A549 (cell line): ENCODE measurements at regions not wholly inside any gene's neighbourhood (a gene's known extent, or its start where the extent isn't known, plus 50 kb on each side); places are given as distances from the start of the nearest gene placed in this dataset.

ENCODE experiments used
- ATAC-seq, 2 experiments: fragments of 200-7000 bp in 1 of 2; fragments of >200 bp in 1 of 2; cut with Nextera tagmentation in 1 of 2; cut with Tn5 transposase in 1 of 2; 3 replicates each; pipeline versions ENCODE4 v1.8.0 to v1.9.1; 2018 to 2020; ENCODE audit warnings: mild to moderate bottlenecking in 1 of 2, moderate library complexity in 1 of 2
- CTCF ChIA-PET: fragments of 300-600 bp; sonication (Branson Sonifier 250); formaldehyde crosslinking; extraction: SDS; loops from one replicate; lab custom pipeline; 2021; ENCODE audit warnings: antibody characterized with exemption, inconsistent platforms; lab: Yijun Ruan, JAX
- POLR2A ChIA-PET: fragments of 350-600 bp; formaldehyde crosslinking; extraction: SDS; loops from one replicate; lab custom pipeline; 2021; ENCODE audit warnings: antibody characterized with exemption, inconsistent platforms; lab: Yijun Ruan, JAX
- DNase-seq, 2 experiments: peaks; one replicate each; pipeline versions ENCODE4 v3.0.0 to v3.0.0-alpha.2; 2011 to 2016; ENCODE audit warnings: low read depth in 1 of 2, low spot score in 1 of 2
- FAIRE-seq: peaks from 2 replicates; lab custom pipeline; 2011; peaks lifted over from hg19 to GRCh38; lab: Jason Lieb, UNC
- H3K27ac ChIP-seq, 2 experiments: fragments of >200 bp; sonication (Bioruptor Twin); formaldehyde crosslinking; 3 replicates each; pipeline ENCODE4 v1.5.1; 2016 to 2017
- H3K4me1 ChIP-seq: fragments of >200 bp; sonication (Bioruptor Twin); formaldehyde crosslinking; 3 replicates; pipeline ENCODE4 v1.6.1; 2016
- H3K4me2 ChIP-seq: fragments of >200 bp; sonication (Bioruptor Twin); formaldehyde crosslinking; 3 replicates; pipeline ENCODE4 v1.6.1; 2016
- H3K4me3 ChIP-seq: fragments of >200 bp; sonication (Bioruptor Twin); formaldehyde crosslinking; 3 replicates; pipeline ENCODE4 v1.5.1; 2016
- H3K9me3 ChIP-seq: fragments of >200 bp; sonication (Bioruptor Twin); formaldehyde crosslinking; 3 replicates; pipeline ENCODE4 v1.6.1; 2016
- ATOH8 ChIP-seq: fragments of 250-450 bp; sonication (Bioruptor Pico); IDR thresholded peaks from 2 replicates; pipeline ENCODE4 v1.5.0; 2020; ENCODE audit warnings: low read depth, mild to moderate bottlenecking, moderate library complexity
- BCL3 ChIP-seq: fragments of >200 bp; sonication (Bioruptor Twin); formaldehyde crosslinking; IDR thresholded peaks from 3 replicates; pipeline ENCODE4 v1.6.1; 2016
- CBX2 ChIP-seq: fragments of 200-600 bp; sonication (generic); IDR thresholded peaks from 2 replicates; pipeline ENCODE4 v1.6.1; 2016; ENCODE audit warnings: low read depth, mild to moderate bottlenecking, borderline replicate concordance
- CBX8 ChIP-seq: fragments of 200-600 bp; sonication (generic); IDR thresholded peaks from 2 replicates; pipeline ENCODE4 v1.6.1; 2016
- CHD2 ChIP-seq: fragments of 150-350 bp; IDR thresholded peaks from 2 replicates; pipeline ENCODE4 v1.6.1; 2014; ENCODE audit warnings: low read length; ENCODE audit not compliant: partially characterized antibody
- CHD4 ChIP-seq: fragments of 200-600 bp; sonication (generic); IDR thresholded peaks from 2 replicates; pipeline ENCODE4 v1.6.1; 2016; ENCODE audit warnings: antibody characterized with exemption, mild to moderate bottlenecking, borderline replicate concordance
- CTCF ChIP-seq: fragments of >200 bp; sonication (Bioruptor Twin); formaldehyde crosslinking; IDR thresholded peaks from 3 replicates; pipeline ENCODE4 v1.5.1; 2016
- EHF ChIP-seq: fragments of 250-450 bp; sonication (Bioruptor Pico); IDR thresholded peaks from 2 replicates; pipeline ENCODE4 v1.5.0; 2020; ENCODE audit warnings: mild to moderate bottlenecking
- ELK1 ChIP-seq: fragments of 150-350 bp; IDR thresholded peaks from 2 replicates; pipeline ENCODE4 v1.6.1; 2014; ENCODE audit warnings: low read depth, mild to moderate bottlenecking, low read length
- EP300 ChIP-seq, 2 experiments: fragments of >200 bp; sonication (Bioruptor Twin); formaldehyde crosslinking; IDR thresholded peaks; 2 replicates in 1 of 2; 3 replicates in 1 of 2; pipeline ENCODE4 v1.6.1; 2016 to 2017
- FOSB ChIP-seq: fragments of 250-450 bp; sonication (Bioruptor Pico); IDR thresholded peaks from 2 replicates; pipeline ENCODE4 v1.5.0; 2020; ENCODE audit warnings: mild to moderate bottlenecking, moderate library complexity
- FOSL2 ChIP-seq, 2 experiments: fragments of 450-650 bp in 1 of 2; fragments of >200 bp in 1 of 2; sonication (Bioruptor Twin) in 1 of 2; formaldehyde crosslinking; IDR thresholded peaks; 2 replicates each; pipeline versions ENCODE4 v1.5.0 to v1.6.1; 2016 to 2020; ENCODE audit warnings: mild to moderate bottlenecking in 1 of 2, moderate library complexity in 1 of 2
- GATA3 ChIP-seq: IDR thresholded peaks from 2 replicates; pipeline ENCODE4 v1.6.1; 2012; ENCODE audit warnings: borderline replicate concordance
- HDAC2 ChIP-seq: fragments of 200-600 bp; sonication (generic); IDR thresholded peaks from 2 replicates; pipeline ENCODE4 v1.6.1; 2016
- KDM5A ChIP-seq: fragments of 200-600 bp; sonication (generic); IDR thresholded peaks from 2 replicates; pipeline ENCODE4 v1.6.1; 2016; ENCODE audit warnings: antibody characterized with exemption, mild to moderate bottlenecking
- MAX ChIP-seq: IDR thresholded peaks from 2 replicates; pipeline ENCODE4 v1.6.1; 2012
- MAZ ChIP-seq: fragments of 150-350 bp; IDR thresholded peaks from 2 replicates; pipeline ENCODE4 v1.6.1; 2014; ENCODE audit warnings: antibody characterized with exemption, low read depth, low read length, borderline replicate concordance
- NFE2L2 ChIP-seq: fragments of 150-350 bp; conservative IDR thresholded peaks from 2 replicates; pipeline ENCODE4 v1.6.1; 2014; ENCODE audit warnings: low read length
- NPAS2 ChIP-seq: fragments of 250-450 bp; sonication (Bioruptor Pico); IDR thresholded peaks from 2 replicates; pipeline ENCODE4 v1.8.0; 2022; ENCODE audit warnings: mild to moderate bottlenecking, moderate library complexity, borderline replicate concordance
- NR3C1 ChIP-seq: fragments of >200 bp; sonication (Bioruptor Twin); formaldehyde crosslinking; IDR thresholded peaks from 3 replicates; pipeline ENCODE4 v1.6.1; 2017
- PHF8 ChIP-seq: fragments of 200-600 bp; sonication (generic); IDR thresholded peaks from 2 replicates; pipeline ENCODE4 v1.6.1; 2016; ENCODE audit warnings: low read depth, mild to moderate bottlenecking, antibody characterized with exemption, moderate library complexity, borderline replicate concordance
- RAD21 ChIP-seq, 2 experiments: fragments of >200 bp in 1 of 2; sonication (Bioruptor Twin) in 1 of 2; formaldehyde crosslinking in 1 of 2; IDR thresholded peaks in 1 of 2; conservative IDR thresholded peaks in 1 of 2; 2 replicates in 1 of 2; 3 replicates in 1 of 2; pipeline ENCODE4 v1.6.1; 2012 to 2018; ENCODE audit warnings: inconsistent platforms in 1 of 2
- RARB ChIP-seq: fragments of 250-450 bp; sonication (Bioruptor Pico); IDR thresholded peaks from 2 replicates; pipeline ENCODE4 v1.8.0; 2021; ENCODE audit warnings: mild to moderate bottlenecking, moderate library complexity
- RCOR1 ChIP-seq: fragments of 150-350 bp; IDR thresholded peaks from 2 replicates; pipeline ENCODE4 v1.6.1; 2014; ENCODE audit warnings: antibody characterized with exemption, low read length, low read depth
- RNF2 ChIP-seq: fragments of 200-600 bp; sonication (generic); IDR thresholded peaks from 2 replicates; pipeline ENCODE4 v1.6.1; 2016; ENCODE audit warnings: low read depth, mild to moderate bottlenecking, antibody characterized with exemption, moderate library complexity, borderline replicate concordance
- ZC3H11A ChIP-seq: fragments of 450-650 bp; IDR thresholded peaks from 2 replicates; pipeline ENCODE4 v1.6.1; 2014; ENCODE audit warnings: antibody characterized with exemption, mild to moderate bottlenecking
- ZNF302 ChIP-seq: fragments of 250-450 bp; sonication (Bioruptor Pico); IDR thresholded peaks from 2 replicates; pipeline ENCODE4 v1.9.0; 2021; ENCODE audit warnings: inconsistent platforms, mild to moderate bottlenecking, moderate library complexity
- WGBS: methylation state at CpG from one replicate; pipeline ENCODE4 v1.1.6; 2017; ENCODE audit errors: missing lambda C conversion rate; 5-methylcytosine and 5-hydroxymethylcytosine counted together

- ChIA-PET POLR2A (no interaction called here), CTCF (no interaction called here)
- H3K4me3 ChIP-seq, result no peak overlapping the region
- 0% methylated on average over 1 of the region's 1 CpG for WGBS
- FAIRE-seq, result no peak
- H3K4me2 ChIP-seq, result no peak overlapping the region
- no peak for ATAC-seq
- TF ChIP-seq ELK1, result no peak
- no peak for TF ChIP-seq ZNF302
- no peak for TF ChIP-seq CHD2
- no peak for TF ChIP-seq NR3C1
- no peak for TF ChIP-seq RAD21 (conservative IDR thresholded peaks at IDR 0.05 in 1 of 2, IDR thresholded peaks at IDR 0.05 in 1 of 2)
- no peak for TF ChIP-seq RARB (CRISPR knock-in tag)
- TF ChIP-seq CBX2, result no peak
- TF ChIP-seq PHF8, result no peak
- no peak for TF ChIP-seq KDM5A
- no peak for TF ChIP-seq MAZ
- no peak for TF ChIP-seq NFE2L2
- TF ChIP-seq ZC3H11A, result no peak
- no peak for TF ChIP-seq EP300 (IDR thresholded peaks at IDR 0.05)
- TF ChIP-seq RNF2, result no peak
- TF ChIP-seq NPAS2 (CRISPR knock-in tag), result no peak
- TF ChIP-seq CBX8, result no peak
- no peak for TF ChIP-seq FOSB (CRISPR knock-in tag)
- no peak for TF ChIP-seq GATA3
- TF ChIP-seq EHF, result no peak
- no peak overlapping the region for H3K27ac ChIP-seq
- DNase-seq, result no peak
- H3K4me1 ChIP-seq, result no peaks in the 10 kb centered on the region
- no peaks in the 10 kb centered on the region for H3K9me3 ChIP-seq
These were observed 1122.8 kb upstream of the CELF4 start for GRCh38 chr18:38688416-38688815.

GRCh38 chr18:38670486-38670885 lies 1104.9 kb upstream of the CELF4 start:
- H3K4me3 ChIP-seq, result no peak overlapping the region
- no peak for FAIRE-seq
- CTCF ChIA-PET, result no interaction called here
- no peak for TF ChIP-seq CTCF
- TF ChIP-seq CHD4, result no peak
- no peak for TF ChIP-seq MAX
- TF ChIP-seq HDAC2, result no peak
- TF ChIP-seq BCL3, result no peak
- no peak for TF ChIP-seq ATOH8
- no peak for TF ChIP-seq FOSL2 (IDR thresholded peaks at IDR 0.05)
- TF ChIP-seq FOSL2 (CRISPR knock-in tag; IDR thresholded peaks at IDR 0.05), result no peak
- TF ChIP-seq RCOR1, result no peak
- TF ChIP-seq, all 56 proteins: peak for 0
- ATAC-seq, result no peak
- no peaks in the 10 kb centered on the region for H3K9me3 ChIP-seq
- H3K4me1 ChIP-seq, result no peaks in the 10 kb centered on the region
- no peak overlapping the region for H3K4me2 ChIP-seq
- POLR2A ChIA-PET, result no interaction called here
- H3K27ac ChIP-seq, result no peak overlapping the region
- DNase-seq, result no peak
